IMR-90 (cell line): ENCODE measurements at regions not wholly inside any gene's neighbourhood (a gene's known extent, or its start where the extent isn't known, plus 50 kb on each side); places are given as distances from the start of the nearest gene placed in this dataset.

ENCODE experiments used
- ATAC-seq: fragments of 200-7000 bp; cut with Tn5 transposase; 2 replicates; pipeline ENCODE4 v1.9.1; 2020; ENCODE audit warnings: low read depth, mild to moderate bottlenecking, moderate library complexity
- BruUV-seq: library from RNA; stranded (reverse); fragments of 400-500 nt; replicated peaks from 2 replicates; lab custom pipeline; 2021; lab: Mats Ljungman, UMichigan
- CTCF ChIA-PET: fragments of 300-600 bp; formaldehyde crosslinking; extraction: SDS; loops from one replicate; lab custom pipeline; 2021; ENCODE audit warnings: antibody characterized with exemption; lab: Yijun Ruan, JAX
- POLR2A ChIA-PET: fragments of 300-600 bp; sonication (Branson Sonifier 250); formaldehyde crosslinking; loops from one replicate; lab custom pipeline; 2022; ENCODE audit warnings: antibody characterized with exemption; ENCODE audit not compliant: unreplicated experiment; lab: Charles Lee
- DNase-seq: peaks from one replicate; pipeline ENCODE4 v3.0.0; 2013
- H2AFZ ChIP-seq: replicated peaks from 2 replicates; pipeline ENCODE3; 2013; ENCODE audit warnings: low read length, mild to moderate bottlenecking; ENCODE audit not compliant: poor library complexity
- H2AK5ac ChIP-seq: 2 replicates; pipeline ENCODE4 v1.6.1; 2013; ENCODE audit warnings: low read depth, low read length, inconsistent platforms
- H2AK9ac ChIP-seq: replicated peaks from 2 replicates; pipeline ENCODE3; 2013; ENCODE audit warnings: mild to moderate bottlenecking, low read depth, low read length, moderate library complexity; ENCODE audit not compliant: poor library complexity
- H2BK120ac ChIP-seq: 2 replicates; pipeline ENCODE4 v1.6.1; 2013; ENCODE audit warnings: low read depth, low read length, inconsistent platforms
- H2BK15ac ChIP-seq: 3 replicates; pipeline ENCODE4 v1.6.1; 2013; ENCODE audit warnings: low read depth, low read length, inconsistent platforms
- H2BK20ac ChIP-seq: 2 replicates; pipeline ENCODE4 v1.6.1; 2013; ENCODE audit warnings: low read depth, mild to moderate bottlenecking, inconsistent platforms, low read length, moderate library complexity
- H2BK5ac ChIP-seq: 2 replicates; pipeline ENCODE4 v1.6.1; 2013; ENCODE audit warnings: mild to moderate bottlenecking, low read depth, low read length, inconsistent platforms; ENCODE audit not compliant: poor library complexity, severe bottlenecking
- H3K14ac ChIP-seq: replicated peaks from 2 replicates; pipeline ENCODE4 v1.6.1; 2013; ENCODE audit warnings: low read depth, low read length, inconsistent platforms
- H3K18ac ChIP-seq: 2 replicates; pipeline ENCODE4 v1.6.1; 2013; ENCODE audit warnings: low read depth, low read length, control low read depth
- H3K23ac ChIP-seq: 2 replicates; pipeline ENCODE4 v1.6.1; 2013; ENCODE audit warnings: low read depth, low read length, inconsistent platforms
- H3K27ac ChIP-seq: 2 replicates; pipeline ENCODE4 v1.5.1; 2013; ENCODE audit warnings: mild to moderate bottlenecking, control low read depth, low read length; ENCODE audit not compliant: insufficient read depth
- H3K27me3 ChIP-seq: 2 replicates; pipeline ENCODE4 v1.6.1; 2013; ENCODE audit warnings: low read length; ENCODE audit not compliant: control insufficient read depth, insufficient read depth
- H3K36me3 ChIP-seq: 2 replicates; pipeline ENCODE4 v1.6.1; 2013; ENCODE audit warnings: low read length, mixed read lengths; ENCODE audit not compliant: control insufficient read depth, insufficient read depth
- H3K4ac ChIP-seq: 2 replicates; pipeline ENCODE4 v1.6.1; 2013; ENCODE audit warnings: low read depth, low read length, inconsistent platforms
- H3K4me1 ChIP-seq: 2 replicates; pipeline ENCODE4 v1.6.1; 2013; ENCODE audit warnings: low read length, mixed read lengths; ENCODE audit not compliant: control insufficient read depth, insufficient read depth
- H3K4me2 ChIP-seq: 2 replicates; pipeline ENCODE4 v1.6.1; 2013; ENCODE audit warnings: low read depth, mild to moderate bottlenecking, control low read depth, low read length, moderate library complexity
- H3K4me3 ChIP-seq: 2 replicates; pipeline ENCODE4 v1.5.1; 2013; ENCODE audit warnings: low read depth, mild to moderate bottlenecking, control low read depth, low read length, moderate library complexity; ENCODE audit not compliant: insufficient read depth
- H3K56ac ChIP-seq: 2 replicates; pipeline ENCODE4 v1.6.1; 2013; ENCODE audit warnings: low read length, inconsistent platforms; ENCODE audit not compliant: insufficient read depth; ENCODE audit errors: extremely low read depth
- H3K79me1 ChIP-seq, 2 experiments: 2 replicates each; pipeline ENCODE4 v1.6.1; 2013; ENCODE audit warnings: low read length in 2 of 2, inconsistent platforms in 1 of 2, low read depth in 1 of 2
- H3K9ac ChIP-seq: 2 replicates; pipeline ENCODE4 v1.6.1; 2013; ENCODE audit warnings: low read depth, low read length, control low read depth
- H3K9me1 ChIP-seq: 2 replicates; pipeline ENCODE4 v1.6.1; 2013; ENCODE audit warnings: low read length, inconsistent platforms; ENCODE audit not compliant: insufficient read depth
- H3K9me3 ChIP-seq: 2 replicates; pipeline ENCODE4 v1.6.1; 2013; ENCODE audit warnings: low read length; ENCODE audit not compliant: control insufficient read depth, insufficient read depth
- H4K20me1 ChIP-seq: 2 replicates; pipeline ENCODE4 v1.6.1; 2013; ENCODE audit warnings: low read length, inconsistent platforms; ENCODE audit not compliant: insufficient read depth
- H4K5ac ChIP-seq: 2 replicates; pipeline ENCODE4 v1.6.1; 2013; ENCODE audit warnings: mild to moderate bottlenecking, low read depth, low read length, control low read depth
- H4K8ac ChIP-seq, 2 experiments: 2 replicates each; pipeline ENCODE4 v1.6.1; 2013; ENCODE audit warnings: low read depth in 2 of 2, low read length in 2 of 2, control low read depth in 1 of 2, inconsistent platforms in 1 of 2
- H4K91ac ChIP-seq: 2 replicates; pipeline ENCODE4 v1.6.1; 2013; ENCODE audit warnings: low read depth, low read length, inconsistent platforms; ENCODE audit not compliant: insufficient read depth
- BHLHE40 ChIP-seq: fragments of 150-350 bp; IDR thresholded peaks from 2 replicates; pipeline ENCODE4 v1.6.1; 2016; ENCODE audit warnings: mild to moderate bottlenecking, low read depth, low read length
- FOS ChIP-seq: fragments of 150-350 bp; IDR thresholded peaks from 2 replicates; pipeline ENCODE4 v1.6.1; 2016; ENCODE audit warnings: low read depth, low read length
- MAFK ChIP-seq: IDR thresholded peaks from 2 replicates; pipeline ENCODE4 v1.6.1; 2012; ENCODE audit warnings: low read depth, low read length, improper control_type of control experiment
- MXI1 ChIP-seq: IDR thresholded peaks from 2 replicates; pipeline ENCODE4 v1.6.1; 2012; ENCODE audit warnings: low read depth, mild to moderate bottlenecking, low read length, moderate library complexity, borderline replicate concordance
- NFE2L2 ChIP-seq: fragments of 150-350 bp; IDR thresholded peaks from 2 replicates; pipeline ENCODE4 v1.6.1; 2016; ENCODE audit warnings: low read depth, mild to moderate bottlenecking, low read length
- POLR2A ChIP-seq: IDR thresholded peaks from 2 replicates; pipeline ENCODE4 v1.6.1; 2012; ENCODE audit warnings: mild to moderate bottlenecking, low read depth, low read length
- RAD21 ChIP-seq: IDR thresholded peaks from 2 replicates; pipeline ENCODE4 v1.6.1; 2012; ENCODE audit warnings: low read length, improper control_type of control experiment
- RCOR1 ChIP-seq: IDR thresholded peaks from 2 replicates; pipeline ENCODE4 v1.6.1; 2012; ENCODE audit warnings: mild to moderate bottlenecking, low read length, improper control_type of control experiment; ENCODE audit not compliant: insufficient replicate concordance
- RFX5 ChIP-seq: IDR thresholded peaks from 2 replicates; pipeline ENCODE4 v1.8.0; 2012; ENCODE audit warnings: low read depth, mild to moderate bottlenecking, low read length, moderate library complexity
- SMC3 ChIP-seq: fragments of 150-350 bp; IDR thresholded peaks from 2 replicates; pipeline ENCODE4 v1.6.1; 2016; ENCODE audit warnings: low read depth, mild to moderate bottlenecking, antibody characterized with exemption, low read length, moderate library complexity
- WGBS, 2 experiments: methylation state at CpG; one replicate each; pipeline versions ENCODE4 v1.1.5 to v1.1.7; 2013; ENCODE audit warnings: missing lambda C conversion rate in 2 of 2; ENCODE audit not compliant: insufficient read length in 1 of 2; ENCODE audit errors: extremely low coverage in 2 of 2; 5-methylcytosine and 5-hydroxymethylcytosine counted together
- dilution Hi-C: fragments of 300-500 bp; cut with HindIII; formaldehyde crosslinking; loops from one replicate; pipeline ENCODE4 v1.14.3; 2018; ENCODE audit warnings: low sequenced_read_pairs; ENCODE audit not compliant: unreplicated experiment
- in situ Hi-C: fragments of 300-500 bp; cut with MboI; formaldehyde crosslinking; loops from 3 replicates; pipeline ENCODE4 v1.14.3; 2019; ENCODE audit warnings: low sequenced_read_pairs, inconsistent platforms, mixed read lengths
- intact Hi-C: fragments of 100-400 bp; cut with micrococcal nuclease; formaldehyde crosslinking; loops from 2 replicates; pipeline ENCODE4 v1.10.0; 2022
- TF ChIP-seq, protein P1 (sequence below): conservative IDR thresholded peaks from 2 replicates; pipeline ENCODE4 v1.5.1; 2012; ENCODE audit warnings: mild to moderate bottlenecking, low read depth, low read length, improper control_type of control experiment
- TF ChIP-seq, protein P2 (sequence below): fragments of 150-350 bp; IDR thresholded peaks from 2 replicates; pipeline ENCODE4 v1.6.1; 2017; ENCODE audit warnings: mild to moderate bottlenecking, antibody characterized with exemption, low read length, low read depth
- TF ChIP-seq, protein P3 (sequence below): fragments of 150-350 bp; IDR thresholded peaks from 2 replicates; pipeline ENCODE4 v1.6.1; 2016; ENCODE audit warnings: low read depth, mild to moderate bottlenecking, low read length, moderate library complexity, borderline replicate concordance

DNA sequence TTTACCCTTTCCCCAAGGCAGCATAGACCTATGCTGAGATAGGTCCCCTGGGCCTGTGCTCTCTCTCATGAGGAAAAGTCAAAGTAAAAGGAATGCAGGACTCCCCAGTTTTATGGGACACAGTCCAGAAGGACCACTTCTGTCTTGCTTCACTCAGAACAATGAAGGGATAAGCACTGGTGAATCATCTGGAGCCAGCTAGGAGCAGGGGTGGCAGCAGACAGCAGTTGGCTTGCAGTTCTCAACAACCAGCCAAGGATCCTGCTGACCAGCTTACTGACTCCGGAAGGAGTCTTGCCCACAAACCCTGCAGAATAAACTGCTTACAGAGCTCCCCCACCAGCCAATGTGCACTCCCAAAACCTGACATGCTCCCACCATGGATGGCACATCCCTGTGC, 152.1 kb upstream of the GHITM start:
- no peaks in the 10 kb centered on the region for H3K4me1 ChIP-seq
- H3K9me3 ChIP-seq, result 0 out of 2 replicates have a peak, but pooled peaks cover 5% of the 10 kb centered on the region
- no peak overlapping the region for H4K91ac ChIP-seq
- H4K20me1 ChIP-seq, result no peaks in the 10 kb centered on the region
- ChIA-PET CTCF (no interaction called here), POLR2A (no interaction called here)
- H2BK20ac ChIP-seq, result no peak overlapping the region
- no peaks in the 10 kb centered on the region for H3K9me1 ChIP-seq
- H2AK9ac ChIP-seq, result no peak overlapping the region
- no peaks in the 10 kb centered on the region for H3K27me3 ChIP-seq
- H2BK120ac ChIP-seq, result no peak overlapping the region
- H2BK5ac ChIP-seq, result no peak overlapping the region
- H4K8ac ChIP-seq, result no peak overlapping the region
- H3K23ac ChIP-seq, result no peak overlapping the region
- H3K4me3 ChIP-seq, result no peak overlapping the region
- in situ Hi-C loops, result no loop called here
- no peak overlapping the region for H4K5ac ChIP-seq
- H3K9ac ChIP-seq, result no peak overlapping the region
- H3K18ac ChIP-seq, result no peak overlapping the region
- TF ChIP-seq, protein P1, sequence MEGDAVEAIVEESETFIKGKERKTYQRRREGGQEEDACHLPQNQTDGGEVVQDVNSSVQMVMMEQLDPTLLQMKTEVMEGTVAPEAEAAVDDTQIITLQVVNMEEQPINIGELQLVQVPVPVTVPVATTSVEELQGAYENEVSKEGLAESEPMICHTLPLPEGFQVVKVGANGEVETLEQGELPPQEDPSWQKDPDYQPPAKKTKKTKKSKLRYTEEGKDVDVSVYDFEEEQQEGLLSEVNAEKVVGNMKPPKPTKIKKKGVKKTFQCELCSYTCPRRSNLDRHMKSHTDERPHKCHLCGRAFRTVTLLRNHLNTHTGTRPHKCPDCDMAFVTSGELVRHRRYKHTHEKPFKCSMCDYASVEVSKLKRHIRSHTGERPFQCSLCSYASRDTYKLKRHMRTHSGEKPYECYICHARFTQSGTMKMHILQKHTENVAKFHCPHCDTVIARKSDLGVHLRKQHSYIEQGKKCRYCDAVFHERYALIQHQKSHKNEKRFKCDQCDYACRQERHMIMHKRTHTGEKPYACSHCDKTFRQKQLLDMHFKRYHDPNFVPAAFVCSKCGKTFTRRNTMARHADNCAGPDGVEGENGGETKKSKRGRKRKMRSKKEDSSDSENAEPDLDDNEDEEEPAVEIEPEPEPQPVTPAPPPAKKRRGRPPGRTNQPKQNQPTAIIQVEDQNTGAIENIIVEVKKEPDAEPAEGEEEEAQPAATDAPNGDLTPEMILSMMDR, result no peak
- TF ChIP-seq, protein P2, sequence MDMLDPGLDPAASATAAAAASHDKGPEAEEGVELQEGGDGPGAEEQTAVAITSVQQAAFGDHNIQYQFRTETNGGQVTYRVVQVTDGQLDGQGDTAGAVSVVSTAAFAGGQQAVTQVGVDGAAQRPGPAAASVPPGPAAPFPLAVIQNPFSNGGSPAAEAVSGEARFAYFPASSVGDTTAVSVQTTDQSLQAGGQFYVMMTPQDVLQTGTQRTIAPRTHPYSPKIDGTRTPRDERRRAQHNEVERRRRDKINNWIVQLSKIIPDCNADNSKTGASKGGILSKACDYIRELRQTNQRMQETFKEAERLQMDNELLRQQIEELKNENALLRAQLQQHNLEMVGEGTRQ, result no peak
- no peak for TF ChIP-seq MXI1
- TF ChIP-seq RAD21, result no peak
- no peak for TF ChIP-seq FOS
- no peak for TF ChIP-seq POLR2A
- no peak for TF ChIP-seq MAFK
- TF ChIP-seq RCOR1, result no peak
- no peak for TF ChIP-seq SMC3
- TF ChIP-seq NFE2L2, result no peak
- TF ChIP-seq BHLHE40, result no peak
- no peak for TF ChIP-seq RFX5
- TF ChIP-seq, protein P3, sequence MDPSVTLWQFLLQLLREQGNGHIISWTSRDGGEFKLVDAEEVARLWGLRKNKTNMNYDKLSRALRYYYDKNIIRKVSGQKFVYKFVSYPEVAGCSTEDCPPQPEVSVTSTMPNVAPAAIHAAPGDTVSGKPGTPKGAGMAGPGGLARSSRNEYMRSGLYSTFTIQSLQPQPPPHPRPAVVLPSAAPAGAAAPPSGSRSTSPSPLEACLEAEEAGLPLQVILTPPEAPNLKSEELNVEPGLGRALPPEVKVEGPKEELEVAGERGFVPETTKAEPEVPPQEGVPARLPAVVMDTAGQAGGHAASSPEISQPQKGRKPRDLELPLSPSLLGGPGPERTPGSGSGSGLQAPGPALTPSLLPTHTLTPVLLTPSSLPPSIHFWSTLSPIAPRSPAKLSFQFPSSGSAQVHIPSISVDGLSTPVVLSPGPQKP, result no peak
- H2AFZ ChIP-seq, result no peak overlapping the region
- no peaks in the 10 kb centered on the region for H3K79me1 ChIP-seq
- intact Hi-C loops, result no loop called here
- ATAC-seq (no peak), DNase-seq (no peak)
- no peak overlapping the region for H3K14ac ChIP-seq
- dilution Hi-C loops, result no loop called here
- no peak overlapping the region for H3K4me2 ChIP-seq
- WGBS, 2 experiments, result 33% methylated on average over 1 of the region's 1 CpG; no CpG with 5 or more reads in 1 of the 2 experiments
- H2BK15ac ChIP-seq, result no peak overlapping the region
- no peak overlapping the region for H2AK5ac ChIP-seq
- H3K36me3 ChIP-seq, result no peaks in the 10 kb centered on the region
- H3K27ac ChIP-seq, result no peak overlapping the region
- no peak overlapping the region for H3K56ac ChIP-seq
- no TSS peak for BruUV-seq
- no peak overlapping the region for H3K4ac ChIP-seq
